H1 (cell line): ENCODE measurements at regions not wholly inside any gene's neighbourhood (a gene's known extent, or its start where the extent isn't known, plus 50 kb on each side); places are given as distances from the start of the nearest gene placed in this dataset.

Experiments
- CTCF ChIA-PET: fragments of 300-600 bp; sonication (Branson Sonifier 250); formaldehyde crosslinking; loops from one replicate; lab custom pipeline; 2021; ENCODE audit not compliant: partially characterized antibody; lab: Charles Lee
- POLR2A ChIA-PET: fragments of 300-600 bp; sonication (Branson Sonifier 250); formaldehyde crosslinking; loops from one replicate; lab custom pipeline; 2021; ENCODE audit warnings: inconsistent platforms; ENCODE audit not compliant: partially characterized antibody; lab: Charles Lee
- DNase-seq, 2 experiments: peaks; one replicate each; pipeline versions ENCODE4 v3.0.0 to v3.0.0-alpha.2; 2010 to 2022; ENCODE audit warnings: low spot score in 2 of 2, low read depth in 1 of 2, mixed read lengths in 1 of 2
- FAIRE-seq: peaks from 2 replicates; lab custom pipeline; 2011; peaks lifted over from hg19 to GRCh38; lab: Jason Lieb, UNC
- H2AFZ ChIP-seq: 2 replicates; pipeline ENCODE4 v1.8.1; 2012; ENCODE audit warnings: low read length, inconsistent platforms
- H2AK5ac ChIP-seq: 2 replicates; pipeline ENCODE4 v1.6.1; 2013; ENCODE audit warnings: low read depth, low read length
- H2BK120ac ChIP-seq: replicated peaks from 2 replicates; pipeline ENCODE3; 2013; ENCODE audit warnings: low read depth, low read length, inconsistent platforms
- H2BK12ac ChIP-seq: 2 replicates; pipeline ENCODE4 v1.6.1; 2013; ENCODE audit warnings: low read depth, low read length
- H2BK15ac ChIP-seq: 2 replicates; pipeline ENCODE4 v1.6.1; 2013; ENCODE audit warnings: low read length
- H2BK20ac ChIP-seq: 2 replicates; pipeline ENCODE4 v1.6.1; 2013; ENCODE audit warnings: low read length
- H2BK5ac ChIP-seq: 2 replicates; pipeline ENCODE4 v1.6.1; 2013; ENCODE audit warnings: low read depth, low read length
- H3K14ac ChIP-seq: 2 replicates; pipeline ENCODE4 v1.6.1; 2013; ENCODE audit warnings: inconsistent platforms; ENCODE audit not compliant: insufficient read length
- H3K18ac ChIP-seq: 2 replicates; pipeline ENCODE4 v1.6.1; 2013; ENCODE audit warnings: low read length; ENCODE audit errors: extremely low read depth
- H3K23ac ChIP-seq: 2 replicates; pipeline ENCODE4 v1.6.1; 2013; ENCODE audit warnings: inconsistent platforms; ENCODE audit not compliant: insufficient read length
- H3K23me2 ChIP-seq: 2 replicates; pipeline ENCODE4 v1.6.1; 2013; ENCODE audit warnings: low read depth, low read length
- H3K27ac ChIP-seq: 2 replicates; pipeline ENCODE4 v1.6.1; 2011; ENCODE audit warnings: low read depth, low read length, inconsistent platforms
- H3K27me3 ChIP-seq, 4 experiments: replicated peaks in 1 of 4; 1 replicate in 1 of 4; 2 replicates in 3 of 4; pipeline versions ENCODE4 v1.6.1 to v1.8.1; 2011 to 2013; ENCODE audit warnings: low read length in 3 of 4, mild to moderate bottlenecking in 3 of 4, inconsistent platforms in 2 of 4, mixed read lengths in 2 of 4, moderate library complexity in 1 of 4; ENCODE audit not compliant: control insufficient read depth in 3 of 4, insufficient read depth in 3 of 4; ENCODE audit errors: extremely low read depth in 1 of 4
- H3K36me3 ChIP-seq, 4 experiments: 2 replicates each; pipeline versions ENCODE4 v1.6.1 to v1.8.1; 2011 to 2013; ENCODE audit warnings: mild to moderate bottlenecking in 4 of 4, low read length in 3 of 4, moderate library complexity in 2 of 4, control low read depth in 1 of 4, inconsistent platforms in 1 of 4; ENCODE audit not compliant: insufficient read depth in 4 of 4, control insufficient read depth in 2 of 4
- H3K4ac ChIP-seq: replicated peaks from 2 replicates; pipeline ENCODE3; 2013; ENCODE audit warnings: low read length, low read depth, mixed read lengths, inconsistent platforms; ENCODE audit not compliant: insufficient read length
- H3K4me1 ChIP-seq, 4 experiments: replicated peaks in 1 of 4; 1 replicate in 1 of 4; 2 replicates in 3 of 4; pipeline versions ENCODE4 v1.6.1 to v1.8.1; 2011 to 2013; ENCODE audit warnings: low read length in 3 of 4, inconsistent platforms in 2 of 4, mixed read lengths in 1 of 4; ENCODE audit not compliant: insufficient read depth in 4 of 4, control insufficient read depth in 3 of 4
- H3K4me2 ChIP-seq, 2 experiments: 2 replicates each; pipeline versions ENCODE4 v1.6.1 to v1.8.1; 2011 to 2013; ENCODE audit warnings: low read depth in 2 of 2, low read length in 2 of 2, control low read depth in 1 of 2, inconsistent platforms in 1 of 2, mild to moderate bottlenecking in 1 of 2; ENCODE audit not compliant: insufficient read depth in 1 of 2
- H3K4me3 ChIP-seq, 4 experiments: fragments of 200-600, 300-600 bp in 1 of 4; sonication (generic), shearing (Covaris generic), sonication (Bioruptor Twin) in 1 of 4; 2 replicates each; pipeline versions ENCODE4 v1.5.1 to v1.8.1; 2011 to 2016; ENCODE audit warnings: low read length in 4 of 4, low read depth in 3 of 4, control low read depth in 2 of 4, inconsistent platforms in 2 of 4, mild to moderate bottlenecking in 2 of 4, mixed read lengths in 1 of 4, moderate library complexity in 1 of 4; ENCODE audit not compliant: insufficient read depth in 2 of 4; ENCODE audit errors: extremely low read depth in 1 of 4
- H3K56ac ChIP-seq: replicated peaks from 2 replicates; pipeline ENCODE3; 2013; ENCODE audit warnings: low read depth, mild to moderate bottlenecking, mixed read lengths, low read length, inconsistent platforms; ENCODE audit not compliant: insufficient read length
- H3K79me1 ChIP-seq: 2 replicates; pipeline ENCODE4 v1.6.1; 2013; ENCODE audit warnings: low read depth, low read length, control low read depth
- H3K79me2 ChIP-seq, 2 experiments: 2 replicates each; pipeline versions ENCODE4 v1.6.1 to v1.8.1; 2012 to 2013; ENCODE audit warnings: low read length in 2 of 2, mild to moderate bottlenecking in 2 of 2, inconsistent platforms in 1 of 2; ENCODE audit not compliant: insufficient read depth in 2 of 2, control insufficient read depth in 1 of 2
- H3K9ac ChIP-seq, 4 experiments: replicated peaks in 1 of 4; 1 replicate in 1 of 4; 2 replicates in 3 of 4; pipeline versions ENCODE4 v1.6.1 to v1.8.1; 2011 to 2013; ENCODE audit warnings: low read depth in 3 of 4, low read length in 3 of 4, control low read depth in 2 of 4, mild to moderate bottlenecking in 2 of 4, moderate library complexity in 2 of 4, inconsistent platforms in 1 of 4; ENCODE audit errors: extremely low read depth in 1 of 4
- H3K9me3 ChIP-seq, 2 experiments: 2 replicates each; pipeline versions ENCODE4 v1.6.1 to v1.8.1; 2012 to 2013; ENCODE audit warnings: mild to moderate bottlenecking in 2 of 2, moderate library complexity in 2 of 2, control low read depth in 1 of 2, inconsistent platforms in 1 of 2, low read depth in 1 of 2, low read length in 1 of 2, mixed read lengths in 1 of 2; ENCODE audit not compliant: insufficient read depth in 2 of 2
- H4K20me1 ChIP-seq, 2 experiments: replicated peaks in 1 of 2; 2 replicates each; pipeline versions ENCODE3 to v1.8.1; 2011 to 2013; ENCODE audit warnings: inconsistent platforms in 2 of 2, low read length in 2 of 2, mild to moderate bottlenecking in 1 of 2; ENCODE audit not compliant: insufficient read depth in 2 of 2, control insufficient read depth in 1 of 2
- H4K5ac ChIP-seq: 2 replicates; pipeline ENCODE4 v1.6.1; 2013; ENCODE audit warnings: low read length, low read depth, mixed read lengths, inconsistent platforms; ENCODE audit not compliant: insufficient read length
- H4K8ac ChIP-seq: 2 replicates; pipeline ENCODE4 v1.8.0; 2013; ENCODE audit warnings: mild to moderate bottlenecking, moderate library complexity, low read length, inconsistent platforms; ENCODE audit not compliant: insufficient read depth; ENCODE audit errors: extremely low read depth
- H4K91ac ChIP-seq: replicated peaks from 2 replicates; pipeline ENCODE3; 2013; ENCODE audit warnings: low read length, mixed read lengths, inconsistent platforms; ENCODE audit not compliant: insufficient read length
- BRCA1 ChIP-seq: IDR thresholded peaks from 2 replicates; pipeline ENCODE4 v1.6.1; 2012; ENCODE audit warnings: low read depth, low read length, improper control_type of control experiment
- JUN ChIP-seq: IDR thresholded peaks from 2 replicates; pipeline ENCODE4 v1.6.1; 2011; ENCODE audit warnings: low read depth, mild to moderate bottlenecking, improper control_type of control experiment, low read length
- KDM1A ChIP-seq: fragments of 200-600, 300-600 bp; sonication (generic); IDR thresholded peaks from 2 replicates; pipeline ENCODE4 v1.7.1; 2016; ENCODE audit warnings: mild to moderate bottlenecking, low read length, borderline replicate concordance
- RNF2 ChIP-seq: fragments of 200-900, 300-1000 bp; sonication (generic); IDR thresholded peaks from 2 replicates; pipeline ENCODE4 v1.7.1; 2016; ENCODE audit warnings: borderline replicate concordance, low read depth, mild to moderate bottlenecking, antibody characterized with exemption, low read length; ENCODE audit not compliant: poor library complexity, severe bottlenecking; ENCODE audit errors: missing control alignments
- SIN3A ChIP-seq, 2 experiments: IDR thresholded peaks in 1 of 2; conservative IDR thresholded peaks in 1 of 2; 2 replicates each; pipeline ENCODE4 v1.6.1; 2011 to 2012; ENCODE audit warnings: low read length in 2 of 2, improper control_type of control experiment in 1 of 2, low read depth in 1 of 2, mild to moderate bottlenecking in 1 of 2
- TBP ChIP-seq: IDR thresholded peaks from 2 replicates; pipeline ENCODE4 v1.6.1; 2011; ENCODE audit warnings: low read depth, low read length, improper control_type of control experiment
- USF2 ChIP-seq: IDR thresholded peaks from 2 replicates; pipeline ENCODE4 v1.6.1; 2011; ENCODE audit warnings: low read length, improper control_type of control experiment
- WGBS, 2 experiments: shearing (Covaris generic) in 1 of 2; methylation state at CpG; one replicate each; pipeline versions ENCODE4 v1.1.6 to v1.1.7; 2013 to 2015; ENCODE audit warnings: low lambda C conversion rate in 2 of 2, mixed read lengths in 2 of 2, inconsistent platforms in 1 of 2, low coverage in 1 of 2, missing lambda C conversion rate in 1 of 2; ENCODE audit not compliant: insufficient replicate concordance in 2 of 2, insufficient coverage in 1 of 2, insufficient read length in 1 of 2; ENCODE audit errors: extremely low coverage in 1 of 2, missing lambda C conversion rate in 1 of 2; 5-methylcytosine and 5-hydroxymethylcytosine counted together
- TF ChIP-seq, protein P1 (sequence below): IDR thresholded peaks from 2 replicates; pipeline ENCODE4 v1.6.1; 2012; ENCODE audit warnings: inconsistent platforms

DNA sequence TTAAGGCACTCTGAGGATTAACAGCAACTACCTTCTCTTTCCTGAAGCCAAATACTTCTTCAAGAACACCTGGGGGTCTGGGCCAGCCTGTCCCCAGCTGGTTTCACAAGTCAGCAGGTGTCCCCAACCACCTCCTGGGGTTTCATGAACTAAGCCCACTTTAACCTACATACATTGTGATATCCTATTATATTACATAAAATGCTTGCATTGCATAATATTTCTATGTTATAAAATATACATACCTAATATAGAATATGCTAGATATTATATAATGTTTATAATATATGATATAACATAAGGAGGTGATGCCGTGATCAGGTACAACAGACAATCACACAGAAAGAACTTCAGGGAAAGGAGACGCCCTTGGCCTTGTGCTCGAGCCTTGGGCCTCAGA, 367.6 kb downstream of the C16orf95 start:
- Histone ChIP-seq H3K27me3 (no peaks in the 10 kb centered on the region), H3K4ac (no peak overlapping the region), H2BK5ac (no peak overlapping the region), H4K5ac (no peak overlapping the region), H2AK5ac (no peak overlapping the region), H4K91ac (no peak overlapping the region), H3K4me2 (no peak overlapping the region), H3K27ac (no peak overlapping the region), H2AFZ (no peak overlapping the region), H2BK15ac (no peak overlapping the region), H3K4me3 (no peak overlapping the region), H3K79me1 (no peaks in the 10 kb centered on the region), H3K23me2 (peaks cover 8% of the 10 kb centered on the region; the same call in 1 of the 2 replicates), H3K79me2 (no peaks in the 10 kb centered on the region), H2BK20ac (no peak overlapping the region), H4K20me1 (peaks cover 0 to 4% of the 10 kb centered on the region in 2 experiments), H3K9ac (no peak overlapping the region), H3K9me3 (peaks cover 0 to 6% of the 10 kb centered on the region in 2 experiments; a peak in 1 of 4 replicates), H3K18ac (no peak overlapping the region), H2BK12ac (no peak overlapping the region), H3K56ac (no peak overlapping the region), H3K23ac (no peak overlapping the region), H4K8ac (no peak overlapping the region), H3K36me3 (no peaks in the 10 kb centered on the region), H3K4me1 (peaks cover 0 to 13% (median 2%) of the 10 kb centered on the region in 4 experiments; a peak in 2 of 7 replicates), H3K14ac (no peak overlapping the region), H2BK120ac (no peak overlapping the region)
- WGBS, 2 experiments: 88% methylated on average over 3 of the region's 3 CpGs; no CpG with 5 or more reads in 1 of the 2 experiments
- no peak for DNase-seq
- no peak for FAIRE-seq
- ChIA-PET CTCF (interaction anchor here (0.6 to 2.8 kb wide), 3 partner anchors 9 to 76 kb away, joined by 3 to 10 read pairs (median 3); no protein-coding TSS in a partner anchor), POLR2A (no interaction called here)
- TF ChIP-seq SIN3A (conservative IDR thresholded peaks at IDR 0.05 in 1 of 2, IDR thresholded peaks at IDR 0.05 in 1 of 2; ENCODE audit: low read depth in 1 of 2, low read length in 2 of 2): no peak
- TF ChIP-seq USF2: no peak
- TF ChIP-seq KDM1A: no peak
- TF ChIP-seq JUN: no peak
- no peak for TF ChIP-seq TBP
- TF ChIP-seq BRCA1: no peak
- no peak for TF ChIP-seq RNF2
- TF ChIP-seq, protein P1, sequence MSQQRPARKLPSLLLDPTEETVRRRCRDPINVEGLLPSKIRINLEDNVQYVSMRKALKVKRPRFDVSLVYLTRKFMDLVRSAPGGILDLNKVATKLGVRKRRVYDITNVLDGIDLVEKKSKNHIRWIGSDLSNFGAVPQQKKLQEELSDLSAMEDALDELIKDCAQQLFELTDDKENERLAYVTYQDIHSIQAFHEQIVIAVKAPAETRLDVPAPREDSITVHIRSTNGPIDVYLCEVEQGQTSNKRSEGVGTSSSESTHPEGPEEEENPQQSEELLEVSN: no peak
